NCI-H748 (cell line): ENCODE measurements at regions not wholly inside any gene's neighbourhood (a gene's known extent, or its start where the extent isn't known, plus 50 kb on each side); places are given as distances from the start of the nearest gene placed in this dataset.

ENCODE experiments used
- DNase-seq: peaks from one replicate; lab custom pipeline; 2025; ENCODE audit not compliant: unreplicated experiment; lab: John Stamatoyannopoulos, UW

- DNase-seq = peak; percentile 76
Measured at GRCh38 chr14:29205658-29206057, 439.1 kb downstream of the FOXG1 start.

DNA sequence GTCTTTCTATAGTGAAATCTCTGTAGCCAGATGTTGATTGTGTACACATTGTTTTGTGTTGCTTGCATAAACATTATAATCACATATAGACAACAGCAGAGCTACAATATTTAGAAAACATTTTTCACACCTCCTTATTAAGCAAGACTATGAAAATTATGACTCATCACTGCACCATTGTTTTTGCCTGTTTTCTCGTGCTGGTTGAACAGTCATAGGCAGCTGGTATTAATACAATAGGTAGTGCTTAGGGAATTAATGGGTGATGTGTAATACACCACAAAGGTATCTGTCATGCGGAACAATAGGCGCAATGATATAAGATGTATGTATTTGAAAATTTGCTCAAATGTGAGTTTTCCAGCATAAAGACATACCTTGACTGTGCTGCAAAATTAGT is 449.3 kb downstream of the FOXG1 start:
- peak; percentile 90 for DNase-seq

- DNase-seq = peak; percentile 100
Measured at GRCh38 chr14:29216268-29217232, 450.0 kb downstream of the FOXG1 start.

DNA sequence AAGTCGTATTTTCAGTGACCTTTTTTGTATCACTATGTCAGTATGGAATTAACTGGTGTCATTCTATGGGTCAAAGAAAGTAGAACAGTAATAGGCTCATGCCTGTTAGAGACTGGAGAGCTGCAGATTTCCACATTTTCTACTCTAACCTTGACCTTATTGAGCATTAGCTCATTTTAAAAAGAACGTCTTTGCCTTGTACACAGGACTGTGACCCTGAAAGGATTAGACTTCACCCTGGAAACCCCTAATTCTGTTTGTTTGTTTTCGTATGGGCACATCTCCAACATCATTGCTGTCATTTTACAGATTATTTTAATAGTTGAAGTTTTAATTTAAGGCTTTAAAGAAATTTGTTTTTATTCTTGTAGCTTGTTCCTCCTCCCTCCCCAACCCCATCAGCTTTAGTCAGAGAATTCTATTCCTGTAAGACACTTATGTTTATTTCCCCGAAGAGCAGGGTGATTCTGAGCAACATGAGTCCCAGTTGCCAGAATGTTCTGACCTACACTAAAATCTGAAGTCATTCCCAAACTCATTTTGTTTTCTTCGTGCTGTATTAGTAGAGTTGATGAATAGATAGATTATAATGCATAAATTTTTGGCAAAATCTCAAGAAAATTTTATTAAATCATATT is 451.3 kb downstream of the FOXG1 start:
- DNase-seq = peak; percentile 54

GRCh38 chr14:29220072-29220471 is 453.5 kb downstream of the FOXG1 start:
- DNase-seq = peak; percentile 97

- peak; percentile 83 for DNase-seq
Measured at GRCh38 chr14:29220566-29220965, 454.0 kb downstream of the FOXG1 start.

DNA sequence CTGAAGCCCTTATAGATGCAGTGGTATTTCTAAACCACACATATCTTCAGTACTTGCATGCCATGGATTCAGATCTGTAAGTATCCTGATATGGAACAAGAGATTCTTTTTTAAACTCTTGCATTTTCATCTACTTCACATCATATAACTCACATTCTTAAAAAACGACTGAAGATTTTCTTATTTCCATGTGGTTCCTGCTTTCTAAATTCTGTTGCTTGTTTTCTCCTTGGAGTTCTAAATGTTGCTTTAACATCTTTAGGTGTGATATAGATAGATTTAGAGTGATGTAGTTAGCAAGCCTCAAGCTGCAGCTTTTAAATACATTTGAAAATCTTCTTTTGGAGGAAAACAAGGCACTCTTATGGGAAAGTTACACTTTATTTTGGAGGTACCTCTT is 455.4 kb downstream of the FOXG1 start:
- DNase-seq = no peak

- peak; percentile 84 for DNase-seq
Measured at GRCh38 chr14:29222671-29223268, 456.2 kb downstream of the FOXG1 start.

DNA sequence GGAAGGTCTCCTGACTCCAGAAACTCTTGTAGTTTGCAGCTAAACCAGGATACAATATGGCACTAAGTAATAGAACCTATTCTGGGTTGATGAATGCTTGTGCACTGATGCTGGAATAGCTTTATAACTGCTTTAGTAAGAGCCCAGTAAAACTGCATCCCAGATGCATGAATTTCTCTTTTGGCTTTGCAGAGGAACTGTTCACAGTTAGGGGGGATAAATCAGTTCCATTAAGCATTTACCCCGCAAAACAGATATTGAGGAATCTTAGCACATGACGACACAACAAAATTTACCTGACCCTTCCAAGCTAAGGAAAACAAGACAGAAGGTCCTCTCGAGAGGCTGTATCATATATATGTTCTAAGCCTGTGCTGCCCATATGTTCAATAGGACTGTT is 457.4 kb downstream of the FOXG1 start:
- peak; percentile 65 for DNase-seq

DNA sequence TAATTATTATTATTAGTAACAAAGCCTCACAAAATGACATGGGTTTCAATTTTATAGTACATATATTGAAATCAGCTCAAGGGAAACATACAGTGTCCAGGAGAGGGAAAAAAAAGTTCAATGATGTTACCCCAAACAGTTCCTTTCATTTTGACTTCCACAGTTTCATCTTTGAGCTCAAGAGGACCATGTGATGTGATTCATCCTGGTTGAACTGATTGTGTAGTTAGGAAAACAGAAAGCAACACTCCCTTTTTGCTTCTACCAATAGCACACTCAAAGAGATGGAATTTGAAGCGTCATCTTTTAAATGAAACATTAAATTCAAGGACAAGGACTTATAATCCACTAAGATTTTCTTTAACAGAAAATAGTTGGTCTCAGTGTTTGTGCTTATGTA is 461.0 kb downstream of the FOXG1 start:
- no peak for DNase-seq

- DNase-seq = no peak
Measured at GRCh38 chr14:29232153-29232552, 465.6 kb downstream of the FOXG1 start.

- no peak for DNase-seq
Measured at GRCh38 chr14:29232711-29233110, 466.1 kb downstream of the FOXG1 start.

- peak; percentile 40 for DNase-seq
Measured at GRCh38 chr14:29233188-29233587, 466.6 kb downstream of the FOXG1 start.

DNA sequence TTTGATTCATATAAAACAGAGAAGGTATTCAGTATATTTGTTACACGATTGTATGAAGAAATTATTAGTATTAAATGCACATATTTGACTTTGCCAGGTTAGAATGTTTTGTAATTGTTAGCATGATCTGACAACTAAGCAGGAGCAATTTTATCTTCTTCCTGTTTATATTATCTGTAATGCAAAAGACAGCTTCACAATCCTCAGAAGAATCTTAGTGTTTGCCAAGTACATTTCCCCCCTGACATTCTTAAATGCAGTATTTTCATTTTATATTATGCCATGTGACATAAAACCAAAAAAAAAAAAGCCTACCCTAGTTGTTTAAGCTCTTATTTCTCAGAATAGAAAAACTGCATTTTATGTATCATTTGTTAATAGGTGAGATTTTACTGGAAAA is 469.4 kb downstream of the FOXG1 start:
- DNase-seq = no peak

DNA sequence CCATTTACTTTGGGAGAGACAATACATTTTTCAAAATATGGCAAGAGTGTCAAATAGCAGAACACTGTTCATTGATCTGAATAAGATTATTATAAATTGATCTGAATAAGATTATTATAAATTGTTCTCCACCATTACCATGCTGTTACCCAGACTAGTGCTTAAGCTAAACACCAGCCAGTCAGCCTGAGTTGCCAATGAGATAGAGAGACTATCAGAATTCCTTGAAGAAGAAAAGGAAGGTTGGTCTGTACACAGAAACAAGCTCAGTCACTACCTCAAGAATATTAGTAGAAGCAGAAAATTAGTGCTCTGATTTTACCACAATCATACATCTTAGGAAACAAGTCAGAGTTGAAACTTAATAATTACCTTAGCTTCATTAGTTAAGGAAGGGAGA is 469.8 kb downstream of the FOXG1 start:
- DNase-seq = no peak

DNA sequence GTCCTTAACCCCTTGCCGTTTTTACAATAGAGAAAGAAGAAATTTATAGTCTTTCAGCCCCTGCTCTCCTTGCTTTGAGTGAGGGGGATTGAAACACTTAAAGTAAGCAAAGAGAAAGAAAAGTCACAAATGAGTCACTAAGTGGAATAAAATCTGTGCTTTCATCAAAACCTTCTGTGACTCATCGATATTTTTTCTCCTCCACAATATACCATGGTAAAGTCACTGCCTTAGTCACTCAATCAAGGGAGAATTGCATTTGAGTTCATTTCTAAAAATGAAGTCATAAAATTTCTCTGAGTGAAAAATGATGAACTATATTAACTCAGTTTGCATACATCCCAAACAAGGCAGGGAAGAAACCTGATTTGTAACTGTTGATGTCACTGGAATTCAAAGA is 470.3 kb downstream of the FOXG1 start:
- no peak for DNase-seq

DNA sequence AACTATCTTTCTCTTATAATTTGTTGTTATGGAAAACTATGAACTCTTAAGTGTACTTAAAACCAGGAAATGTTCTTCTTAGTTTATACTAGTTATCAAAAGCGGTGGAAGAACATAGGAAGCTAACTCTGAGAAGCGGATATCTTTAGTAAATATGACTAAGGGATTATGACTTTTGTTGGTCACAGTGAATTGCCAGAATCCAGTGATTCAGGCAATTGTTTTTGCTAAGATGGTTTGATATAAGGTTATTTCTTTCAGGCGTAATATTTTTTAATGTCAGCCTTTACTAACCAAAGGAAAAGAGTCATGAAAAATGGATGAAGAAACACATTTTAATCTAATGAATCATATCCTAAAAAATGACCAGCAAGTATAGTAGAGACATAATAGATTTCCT is 473.5 kb downstream of the FOXG1 start:
- no peak for DNase-seq

DNA sequence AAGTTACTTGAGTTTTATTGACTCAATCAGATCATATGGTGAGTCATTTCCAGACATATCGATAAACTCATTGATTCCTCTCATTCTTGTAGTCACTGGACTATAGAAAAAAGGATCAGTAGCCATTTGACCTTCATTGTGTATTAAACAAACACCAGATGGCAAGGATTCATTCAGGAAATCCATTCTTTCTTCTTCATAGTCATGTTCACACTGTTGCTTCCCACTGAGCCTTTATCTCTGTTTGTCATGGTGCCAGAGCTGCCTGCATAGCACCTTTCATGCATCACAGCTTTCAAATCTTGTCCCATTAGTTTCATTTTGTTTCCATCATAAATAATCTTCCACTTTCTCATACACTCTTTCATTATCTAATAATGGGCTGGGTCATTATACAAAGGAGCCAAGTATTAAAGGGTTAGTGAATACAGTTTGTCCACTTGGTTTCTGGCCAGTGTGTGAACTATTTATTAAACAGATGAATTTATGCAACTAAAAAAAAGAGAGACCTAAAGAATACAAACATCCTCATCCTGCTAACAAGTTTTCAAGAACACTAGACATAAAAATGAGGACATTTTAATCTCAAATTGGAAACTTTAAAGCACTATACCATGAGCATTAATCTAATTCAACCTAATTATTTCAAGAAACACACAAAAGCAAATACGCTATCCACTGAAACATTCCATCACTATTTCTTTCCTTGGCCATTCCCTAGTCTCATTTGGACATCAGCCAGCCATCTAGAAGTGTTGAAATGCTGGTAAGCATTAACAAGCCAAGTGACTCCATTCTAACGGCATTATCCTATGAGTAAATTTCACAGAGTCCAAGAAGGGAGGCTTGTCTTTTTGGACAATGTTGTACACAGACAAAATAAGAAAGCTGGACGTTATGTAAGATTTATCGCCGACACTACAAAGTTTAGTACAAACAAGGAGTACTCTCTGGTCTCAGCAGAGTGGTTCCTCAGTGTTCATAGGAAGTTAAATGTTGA is 476.5 kb downstream of the FOXG1 start:
- DNase-seq = peak; percentile 93

DNA sequence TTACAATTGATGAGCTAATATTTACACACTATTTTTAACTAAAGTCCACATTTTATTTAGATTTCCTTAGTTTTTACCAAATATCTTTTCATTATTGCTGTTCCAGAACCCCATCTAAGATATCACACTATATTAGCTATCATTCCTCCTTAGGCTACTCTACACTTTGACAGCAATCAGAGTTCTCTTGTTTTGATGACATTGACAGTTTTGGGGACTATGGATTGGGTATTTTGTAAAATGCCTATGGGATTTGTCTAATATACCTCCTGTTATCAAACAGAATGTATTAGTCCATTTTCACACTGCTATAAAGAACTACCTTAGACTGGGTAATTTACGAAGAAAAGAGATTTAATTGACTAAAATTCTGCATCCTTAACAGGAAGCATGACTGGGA is 489.1 kb downstream of the FOXG1 start:
- no peak for DNase-seq

GRCh38 chr14:29262979-29263378 is 496.4 kb downstream of the FOXG1 start:
- no peak for DNase-seq

GRCh38 chr14:29264865-29265264 is 498.3 kb downstream of the FOXG1 start:
- no peak for DNase-seq
